Epithelial cell of prostate (primary cell): ENCODE measurements at regions not wholly inside any gene's neighbourhood (a gene's known extent, or its start where the extent isn't known, plus 50 kb on each side); places are given as distances from the start of the nearest gene placed in this dataset.
A peak's percentile ranks its signal among the peaks of the same experiment; 100 is the strongest.
"Not testable (repeated sequence)": the region's sequence is repeated elsewhere in the genome, so short reads cannot be mapped to it uniquely, and the experiment has no call there.

Source experiments
- DNase-seq: peaks from one replicate; pipeline ENCODE4 v3.0.0-alpha.2; 2011; ENCODE audit warnings: low read depth, low spot score
- H3K27ac ChIP-seq: fragments of 450-650 bp; 2 replicates; pipeline ENCODE4 v1.5.1; 2017; ENCODE audit warnings: mild to moderate bottlenecking

GRCh38 chr14:34381304-34381703, 80.7 kb downstream of the SPTSSA start:
- H3K27ac ChIP-seq, DNase-seq: not testable (repeated sequence)

- DNase-seq: no peak
- H3K27ac ChIP-seq: no peak overlapping the region
These were observed 81.6 kb downstream of the SPTSSA start for GRCh38 chr14:34380471-34380845.

GRCh38 chr14:34379816-34380470, 82.1 kb downstream of the SPTSSA start:
- DNase-seq: no peak
- H3K27ac ChIP-seq: no peak overlapping the region

- no peak for DNase-seq
- no peak overlapping the region for H3K27ac ChIP-seq
These were observed 85.3 kb downstream of the SPTSSA start for GRCh38 chr14:34376649-34377267.

GRCh38 chr14:34374998-34375740, 86.9 kb downstream of the SPTSSA start:
- peak overlapping the region; percentile 63 for H3K27ac ChIP-seq
- DNase-seq: peak; percentile 26

GRCh38 chr14:34373191-34373590, 88.8 kb downstream of the SPTSSA start:
- DNase-seq: no peak
- H3K27ac ChIP-seq: no peak overlapping the region

GRCh38 chr14:34372786-34373185, 89.3 kb downstream of the SPTSSA start:
- DNase-seq: no peak
- H3K27ac ChIP-seq: no peak overlapping the region

GRCh38 chr14:34369648-34370030, 92.4 kb downstream of the SPTSSA start:
- no peak for DNase-seq
- H3K27ac ChIP-seq: no peak overlapping the region

- DNase-seq: no peak
- no peak overlapping the region for H3K27ac ChIP-seq
These were observed 92.9 kb downstream of the SPTSSA start for GRCh38 chr14:34368971-34369647.

GRCh38 chr14:34368115-34368970, 93.7 kb downstream of the SPTSSA start:
- no peak overlapping the region for H3K27ac ChIP-seq
- DNase-seq: no peak

- no peak for DNase-seq
- no peak overlapping the region for H3K27ac ChIP-seq
These were observed 96.6 kb downstream of the SPTSSA start for GRCh38 chr14:34365309-34365915.

- H3K27ac ChIP-seq: peak overlapping the region; percentile 66
- DNase-seq: no peak
These were observed 97.8 kb downstream of the SPTSSA start for GRCh38 chr14:34364201-34364600.

GRCh38 chr14:34363733-34364134, 98.3 kb downstream of the SPTSSA start:
- peak overlapping the region; percentile 66 for H3K27ac ChIP-seq
- DNase-seq: no peak

- no peak for DNase-seq
- H3K27ac ChIP-seq: no peak overlapping the region
These were observed 99.3 kb downstream of the SPTSSA start for GRCh38 chr14:34362641-34363251.

GRCh38 chr14:34361504-34362011, 100.5 kb downstream of the SPTSSA start:
- H3K27ac ChIP-seq: no peak overlapping the region
- DNase-seq: no peak

GRCh38 chr14:34359420-34360117, 102.5 kb downstream of the SPTSSA start:
- no peak for DNase-seq
- no peak overlapping the region for H3K27ac ChIP-seq

GRCh38 chr14:34356264-34356654, 105.8 kb downstream of the SPTSSA start:
- DNase-seq: peak; percentile 33
- H3K27ac ChIP-seq: peak overlapping the region; percentile 49

GRCh38 chr14:34355584-34356263, 106.3 kb downstream of the SPTSSA start:
- DNase-seq: peak; percentile 85
- peak overlapping the region; percentile 49 for H3K27ac ChIP-seq
